ENCODE measurements at regions not wholly inside any gene's neighbourhood (a gene's known extent, or its start where the extent isn't known, plus 50 kb on each side); places are given as distances from the start of the nearest gene placed in this dataset.

DNA sequence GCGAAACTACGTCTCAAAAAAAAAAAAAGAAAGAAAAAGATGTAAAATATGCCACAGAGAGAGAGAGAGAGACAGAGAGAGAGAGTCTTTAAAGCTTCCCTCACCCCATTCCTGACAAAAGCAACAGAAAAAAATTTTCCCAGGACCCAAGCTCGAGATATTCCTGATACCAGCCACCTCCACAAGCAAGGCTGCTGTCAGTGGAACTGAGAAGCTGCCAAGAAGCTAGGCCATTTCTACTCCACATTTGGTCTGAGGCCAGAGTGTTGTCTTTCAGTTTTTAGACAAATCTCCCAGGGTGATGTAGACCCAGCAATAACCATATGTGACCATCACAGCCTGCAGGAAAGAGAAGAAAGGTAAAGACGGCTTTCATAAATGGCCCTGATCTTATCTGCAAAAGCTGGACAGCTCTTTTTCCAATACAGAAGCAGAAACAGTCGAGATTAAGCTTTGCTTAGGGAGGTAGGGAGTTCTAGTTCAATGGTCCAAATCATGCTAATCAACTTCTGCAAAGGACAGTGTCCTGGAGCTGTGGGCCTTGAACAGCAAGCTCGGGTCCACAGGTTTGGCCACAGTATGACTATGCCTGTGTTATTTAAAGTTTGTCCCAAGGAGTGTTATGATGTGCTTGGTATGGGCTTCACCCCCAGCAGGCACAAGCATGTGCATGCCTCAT is 130.3 kb upstream of the NUDT4 start:
- TF ChIP-seq POLR2AphosphoS5 (IDR thresholded peaks at IDR 0.05; ENCODE audit: borderline replicate concordance, low read depth, low read length) (no peak), EZH2 (IDR thresholded peaks at IDR 0.05) (no peak)
